SK-N-SH (cell line): ENCODE measurements at regions not wholly inside any gene's neighbourhood (a gene's known extent, or its start where the extent isn't known, plus 50 kb on each side); places are given as distances from the start of the nearest gene placed in this dataset.

Source experiments
- CTCF ChIA-PET: fragments of 300-600, 350-600 bp; formaldehyde crosslinking; extraction: SDS; loops from one replicate; lab custom pipeline; 2021; lab: Yijun Ruan, JAX
- POLR2A ChIA-PET: fragments of 350-600 bp; sonication (Branson Sonifier 250); formaldehyde crosslinking; extraction: SDS; loops from one replicate; lab custom pipeline; 2020; ENCODE audit warnings: antibody characterized with exemption, inconsistent platforms; lab: Yijun Ruan, JAX
- DNase-seq: peaks from one replicate; pipeline ENCODE4 v3.0.0; 2012
- H2AFZ ChIP-seq: fragments of 200-600 bp; sonication (generic); 2 replicates; pipeline ENCODE4 v1.8.1; 2016; ENCODE audit warnings: antibody characterized with exemption, mild to moderate bottlenecking, low read depth
- H3F3A ChIP-seq: fragments of 200-600 bp; sonication (generic); replicated peaks from 2 replicates; pipeline ENCODE3; 2016; ENCODE audit warnings: antibody characterized with exemption, mild to moderate bottlenecking; ENCODE audit not compliant: insufficient read depth
- H3K27ac ChIP-seq, 2 experiments: fragments of 200-500 bp in 1 of 2; fragments of 200-600 bp in 1 of 2; sonication (Bioruptor generic) in 1 of 2; sonication (generic), shearing (Covaris generic) in 1 of 2; 2 replicates each; pipeline versions ENCODE4 v1.5.1 to v1.6.1; 2014 to 2016; ENCODE audit warnings: low read depth in 2 of 2, inconsistent platforms in 1 of 2, low read length in 1 of 2, mild to moderate bottlenecking in 1 of 2, mixed read lengths in 1 of 2
- H3K27me3 ChIP-seq: fragments of 200-600 bp; sonication (generic), shearing (Covaris generic); 2 replicates; pipeline ENCODE4 v1.6.1; 2016; ENCODE audit warnings: mixed run types; ENCODE audit not compliant: insufficient read depth
- H3K36me3 ChIP-seq, 2 experiments: fragments of 200-500 bp in 1 of 2; fragments of 200-600 bp in 1 of 2; sonication (Bioruptor generic) in 1 of 2; sonication (generic) in 1 of 2; replicated peaks in 1 of 2; 2 replicates each; pipeline versions ENCODE3 to v1.5.1; 2014 to 2016; ENCODE audit warnings: low read length in 1 of 2, mild to moderate bottlenecking in 1 of 2; ENCODE audit not compliant: insufficient read depth in 2 of 2, control insufficient read depth in 1 of 2
- H3K4me1 ChIP-seq, 2 experiments: fragments of 200-500 bp in 1 of 2; fragments of 200-600 bp in 1 of 2; sonication (Bioruptor generic) in 1 of 2; sonication (generic), shearing (Covaris generic) in 1 of 2; 2 replicates each; pipeline versions ENCODE4 v1.5.1 to v1.6.1; 2014 to 2016; ENCODE audit warnings: low read depth in 1 of 2, low read length in 1 of 2, mixed run types in 1 of 2; ENCODE audit not compliant: insufficient read depth in 2 of 2, control insufficient read depth in 1 of 2
- H3K4me2 ChIP-seq: fragments of 200-600 bp; sonication (generic), shearing (Covaris generic); 2 replicates; pipeline ENCODE4 v1.6.1; 2017; ENCODE audit warnings: mixed run types
- H3K4me3 ChIP-seq, 2 experiments: fragments of 200-500 bp in 1 of 2; fragments of 200-600 bp in 1 of 2; sonication (Bioruptor generic) in 1 of 2; sonication (generic), shearing (Covaris generic) in 1 of 2; 2 replicates each; pipeline versions ENCODE4 v1.5.1 to v1.8.1; 2014 to 2016; ENCODE audit warnings: low read depth in 2 of 2, inconsistent platforms in 1 of 2, low read length in 1 of 2, mild to moderate bottlenecking in 1 of 2, mixed read lengths in 1 of 2, moderate library complexity in 1 of 2
- H3K79me2 ChIP-seq: fragments of 200-600 bp; sonication (generic); 2 replicates; pipeline ENCODE4 v1.8.1; 2017; ENCODE audit warnings: mild to moderate bottlenecking; ENCODE audit not compliant: insufficient read depth
- H3K9ac ChIP-seq: fragments of 200-600 bp; sonication (generic); 2 replicates; pipeline ENCODE4 v1.6.1; 2017; ENCODE audit warnings: mixed run types
- H3K9me2 ChIP-seq: fragments of 200-600 bp; sonication (generic); 2 replicates; pipeline ENCODE4 v1.6.1; 2017; ENCODE audit warnings: mixed run types
- H3K9me3 ChIP-seq: fragments of 200-600 bp; sonication (generic); 2 replicates; pipeline ENCODE4 v1.6.1; 2017; ENCODE audit warnings: mixed run types, mild to moderate bottlenecking, moderate library complexity
- H4K20me1 ChIP-seq: fragments of 200-600 bp; sonication (generic); 2 replicates; pipeline ENCODE4 v1.6.1; 2017; ENCODE audit warnings: mild to moderate bottlenecking, mixed run types; ENCODE audit not compliant: insufficient read depth
- CTCF ChIP-seq: fragments of 200-600 bp; sonication (generic); IDR thresholded peaks from 2 replicates; pipeline ENCODE4 v1.6.1; 2017; ENCODE audit warnings: antibody characterized with exemption, mild to moderate bottlenecking, moderate library complexity
- FOXJ3 ChIP-seq: sonication (generic); formaldehyde crosslinking; IDR thresholded peaks from 2 replicates; pipeline ENCODE4 v1.5.1; 2020; ENCODE audit warnings: mild to moderate bottlenecking, missing genetic modification reagents
- FOXM1 ChIP-seq: IDR thresholded peaks from 2 replicates; pipeline ENCODE4 v1.4.0; 2012; ENCODE audit warnings: low read depth, mild to moderate bottlenecking
- IRF3 ChIP-seq: fragments of 150-350 bp; IDR thresholded peaks from 2 replicates; pipeline ENCODE4 v1.6.1; 2016; ENCODE audit warnings: mild to moderate bottlenecking, low read depth, low read length
- RAD21 ChIP-seq: IDR thresholded peaks from 2 replicates; pipeline ENCODE4 v1.6.1; 2012; ENCODE audit warnings: mild to moderate bottlenecking, low read length
- RXRA ChIP-seq: IDR thresholded peaks from 2 replicates; pipeline ENCODE4 v1.4.0; 2012; ENCODE audit warnings: low read depth, mild to moderate bottlenecking, borderline replicate concordance
- TAF1 ChIP-seq: IDR thresholded peaks from 2 replicates; pipeline ENCODE4 v1.6.1; 2012; ENCODE audit warnings: low read depth, mild to moderate bottlenecking, low read length, moderate library complexity, borderline replicate concordance
- TEAD4 ChIP-seq: IDR thresholded peaks from 2 replicates; pipeline ENCODE4 v1.4.0; 2012; ENCODE audit warnings: mild to moderate bottlenecking, borderline replicate concordance; ENCODE audit not compliant: insufficient read depth
- ZBTB33 ChIP-seq: IDR thresholded peaks from 2 replicates; pipeline ENCODE4 v1.4.0; 2012; ENCODE audit warnings: low read depth, borderline replicate concordance
- WGBS: methylation state at CpG from one replicate; pipeline ENCODE4 v1.1.6; 2017; ENCODE audit warnings: low lambda C conversion rate; 5-methylcytosine and 5-hydroxymethylcytosine counted together

GRCh38 chr4:166498546-166498945 lies 625.5 kb downstream of the TLL1 start:
- ChIA-PET POLR2A (no interaction called here), CTCF (no interaction called here)
- no peak overlapping the region for H3K4me3 ChIP-seq
- H4K20me1 ChIP-seq: no peaks in the 10 kb centered on the region
- no peaks in the 10 kb centered on the region for H3K4me1 ChIP-seq
- no peaks in the 10 kb centered on the region for H3K9me2 ChIP-seq
- no peak overlapping the region for H3K27ac ChIP-seq
- no peaks in the 10 kb centered on the region for H3K9me3 ChIP-seq
- WGBS: 75% methylated on average over 3 of the region's 3 CpGs
- no peak overlapping the region for H2AFZ ChIP-seq
- no peak for DNase-seq
- no peak overlapping the region for H3K9ac ChIP-seq
- TF ChIP-seq TAF1: no peak
- no peak for TF ChIP-seq TEAD4
- TF ChIP-seq RAD21: no peak
- no peak for TF ChIP-seq FOXJ3 (CRISPR knock-in tag)
- TF ChIP-seq ZBTB33: no peak
- TF ChIP-seq IRF3: no peak
- TF ChIP-seq, all 33 proteins: peak for 0
- Histone ChIP-seq H3K4me2 (no peak overlapping the region), H3K36me3 (no peaks in the 10 kb centered on the region), H3K27me3 (no peaks in the 10 kb centered on the region), H3F3A (no peaks in the 10 kb centered on the region), H3K79me2 (no peaks in the 10 kb centered on the region)

- no peaks in the 10 kb centered on the region for H3F3A ChIP-seq
- no peak overlapping the region for H3K4me2 ChIP-seq
- no peaks in the 10 kb centered on the region for H3K36me3 ChIP-seq
- H3K9me2 ChIP-seq: no peaks in the 10 kb centered on the region
- ChIA-PET POLR2A (no interaction called here), CTCF (no interaction called here)
- no peak for TF ChIP-seq RXRA
- 16% methylated on average over 4 of the region's 4 CpGs for WGBS
- H3K9me3 ChIP-seq: no peaks in the 10 kb centered on the region
- DNase-seq: no peak
- H3K27me3 ChIP-seq: no peaks in the 10 kb centered on the region
- H3K79me2 ChIP-seq: no peaks in the 10 kb centered on the region
- H3K9ac ChIP-seq: no peak overlapping the region
- no peaks in the 10 kb centered on the region for H4K20me1 ChIP-seq
- H3K4me3 ChIP-seq: no peak overlapping the region
- no peaks in the 10 kb centered on the region for H3K4me1 ChIP-seq
- peak overlapping the region; percentile 52; the same call in 1 of the 2 replicates for H2AFZ ChIP-seq
- H3K27ac ChIP-seq: no peak overlapping the region
These were observed 626.8 kb downstream of the TLL1 start for GRCh38 chr4:166499820-166500219.

GRCh38 chr4:166501941-166502382 lies 628.9 kb downstream of the TLL1 start:
- POLR2A ChIA-PET: no interaction called here
- Histone ChIP-seq H2AFZ (no peak overlapping the region), H3K79me2 (no peaks in the 10 kb centered on the region)

More at GRCh38 chr4:166501941-166502382, 628.9 kb downstream of the TLL1 start:
- H3K4me2 ChIP-seq: no peak overlapping the region
- CTCF ChIA-PET: interaction anchor here (1.4 kb wide), 1 partner anchor 10 kb away, joined by 4 read pairs; no protein-coding TSS in a partner anchor
- no peaks in the 10 kb centered on the region for H3K9me3 ChIP-seq
- H3F3A ChIP-seq: no peaks in the 10 kb centered on the region
- no peak overlapping the region; a peak in 1 of 4 replicates for H3K4me3 ChIP-seq
- no peaks in the 10 kb centered on the region for H3K36me3 ChIP-seq
- DNase-seq: peak; percentile 38
- H3K27me3 ChIP-seq: no peaks in the 10 kb centered on the region
- no peaks in the 10 kb centered on the region for H3K4me1 ChIP-seq
- H3K9me2 ChIP-seq: no peaks in the 10 kb centered on the region
- WGBS: 88% methylated on average over 12 of the region's 13 CpGs
- peak; percentile 37 for TF ChIP-seq RAD21
- TF ChIP-seq CTCF: peak; percentile 36
- TF ChIP-seq FOXM1: no peak
- no peak overlapping the region for H3K27ac ChIP-seq
- no peak overlapping the region for H3K9ac ChIP-seq
- H4K20me1 ChIP-seq: no peaks in the 10 kb centered on the region
